ENCODE measurements at regions not wholly inside any gene's neighbourhood (a gene's known extent, or its start where the extent isn't known, plus 50 kb on each side); places are given as distances from the start of the nearest gene placed in this dataset.

GRCh38 chr2:23231865-23232264 lies 153.1 kb upstream of the KLHL29 start:
- ChIA-PET POLR2A (ENCODE audit: unreplicated experiment) (no interaction called here), CTCF (interaction anchor here (0.6 kb wide), 1 partner anchor 1206 kb away, joined by 8 read pairs; no protein-coding TSS in a partner anchor)
- no peaks in the 10 kb centered on the region for H3K4me1 ChIP-seq (ENCODE audit: control insufficient read depth, insufficient read depth, low read length)
- ATAC-seq (ENCODE audit: low read depth) (no peak), DNase-seq (no peak)
- H3K27me3 ChIP-seq (ENCODE audit: control insufficient read depth, insufficient read depth, low read length), result no peaks in the 10 kb centered on the region
- no peak overlapping the region for H3K14ac ChIP-seq (replicated peaks; ENCODE audit: low read depth, low read length)
- H3K56ac ChIP-seq (ENCODE audit: extremely low read depth, insufficient read depth, low read length), result no peak overlapping the region
- no peaks in the 10 kb centered on the region for H3K79me1 ChIP-seq (ENCODE audit: low read depth in 1 of 2, low read length in 2 of 2)
- no peak overlapping the region for H3K18ac ChIP-seq (ENCODE audit: low read depth, low read length)
- intact Hi-C loops (cut with micrococcal nuclease) (no loop called here), dilution Hi-C loops (cut with HindIII; ENCODE audit: low sequenced_read_pairs, unreplicated experiment) (no loop called here), in situ Hi-C loops (cut with MboI; ENCODE audit: low sequenced_read_pairs) (no loop called here)
- WGBS, 2 experiments (ENCODE audit: extremely low coverage in 2 of 2, insufficient read length in 1 of 2), result 33% methylated on average over 2 of the region's 7 CpGs; no CpG with 5 or more reads in 1 of the 2 experiments
- no TSS peak for BruUV-seq (replicated peaks)
- no peak overlapping the region for H3K4me3 ChIP-seq (ENCODE audit: insufficient read depth, low read depth, low read length)
- no peak overlapping the region for H4K5ac ChIP-seq (ENCODE audit: low read depth, low read length)
- no peak overlapping the region for H4K91ac ChIP-seq (ENCODE audit: insufficient read depth, low read depth, low read length)
- H3K36me3 ChIP-seq (ENCODE audit: control insufficient read depth, insufficient read depth, low read length), result no peaks in the 10 kb centered on the region
- no peak overlapping the region for H2BK120ac ChIP-seq (ENCODE audit: low read depth, low read length)
- H2BK15ac ChIP-seq (ENCODE audit: low read depth, low read length), result no peak overlapping the region
- no peak overlapping the region for H3K27ac ChIP-seq (ENCODE audit: insufficient read depth, low read length)
- H3K9me1 ChIP-seq (ENCODE audit: insufficient read depth, low read length), result no peaks in the 10 kb centered on the region
- H2AK9ac ChIP-seq (replicated peaks; ENCODE audit: low read depth, low read length, poor library complexity), result no peak overlapping the region
- H2BK20ac ChIP-seq (ENCODE audit: low read depth, low read length), result no peak overlapping the region
- H3K23ac ChIP-seq (ENCODE audit: low read depth, low read length), result no peak overlapping the region
- no peak overlapping the region for H2AFZ ChIP-seq (replicated peaks; ENCODE audit: low read length, poor library complexity)
- H3K4me2 ChIP-seq (ENCODE audit: low read depth, low read length), result no peak overlapping the region
- H2BK5ac ChIP-seq (ENCODE audit: low read depth, low read length, poor library complexity, severe bottlenecking), result no peak overlapping the region
- no peaks in the 10 kb centered on the region for H3K9me3 ChIP-seq (ENCODE audit: control insufficient read depth, insufficient read depth, low read length)
- no peak overlapping the region for H3K9ac ChIP-seq (ENCODE audit: low read depth, low read length)
- no peak overlapping the region for H4K8ac ChIP-seq (ENCODE audit: low read depth in 2 of 2, low read length in 2 of 2)
- TF ChIP-seq MAFK (IDR thresholded peaks at IDR 0.05; ENCODE audit: low read depth, low read length) (no peak), RCOR1 (IDR thresholded peaks at IDR 0.05; ENCODE audit: insufficient replicate concordance, low read length) (no peak), BHLHE40 (IDR thresholded peaks at IDR 0.05; ENCODE audit: low read depth, low read length) (no peak), ELK1 (IDR thresholded peaks at IDR 0.05; ENCODE audit: borderline replicate concordance, low read depth, low read length) (no peak), RAD21 (IDR thresholded peaks at IDR 0.05; ENCODE audit: low read length) (no peak), MXI1 (IDR thresholded peaks at IDR 0.05; ENCODE audit: borderline replicate concordance, low read depth, low read length) (no peak), NFE2L2 (IDR thresholded peaks at IDR 0.05; ENCODE audit: low read depth, low read length) (no peak), MAZ (IDR thresholded peaks at IDR 0.05; ENCODE audit: borderline replicate concordance, low read depth, low read length) (no peak), CHD1 (IDR thresholded peaks at IDR 0.05; ENCODE audit: low read depth, low read length) (no peak), FOS (IDR thresholded peaks at IDR 0.05; ENCODE audit: low read depth, low read length) (no peak), POLR2A (IDR thresholded peaks at IDR 0.05; ENCODE audit: low read depth, low read length) (no peak)
- no peaks in the 10 kb centered on the region for H4K20me1 ChIP-seq (ENCODE audit: insufficient read depth, low read length)
- H2AK5ac ChIP-seq (ENCODE audit: low read depth, low read length), result no peak overlapping the region
- H3K4ac ChIP-seq (ENCODE audit: low read depth, low read length), result no peak overlapping the region

Data from IMR-90 (cell line).